GM12878 (cell line): ENCODE measurements at regions not wholly inside any gene's neighbourhood (a gene's known extent, or its start where the extent isn't known, plus 50 kb on each side); places are given as distances from the start of the nearest gene placed in this dataset.

Experiments used
- ATAC-seq: fragments of 200-7000 bp; cut with Tn5 transposase; 3 replicates; pipeline ENCODE4 v1.9.1; 2020; ENCODE audit warnings: mild to moderate bottlenecking, moderate library complexity
- BruUV-seq: library from RNA; stranded (reverse); fragments of 400-500 nt; replicated peaks from 2 replicates; lab custom pipeline; 2021; lab: Mats Ljungman, UMichigan
- CTCF ChIA-PET: fragments of 300-600 bp; sonication (Branson Sonifier 250); formaldehyde crosslinking; extraction: SDS; loops from one replicate; lab custom pipeline; 2021; ENCODE audit warnings: inconsistent platforms; lab: Yijun Ruan, JAX
- POLR2A ChIA-PET: fragments of 350-600 bp; formaldehyde crosslinking; extraction: SDS; loops from one replicate; lab custom pipeline; 2021; ENCODE audit warnings: inconsistent platforms; lab: Charles Lee
- RAD21 ChIA-PET: fragments of 300-600 bp; sonication (Branson Sonifier 250); formaldehyde crosslinking; loops from one replicate; lab custom pipeline; 2023; ENCODE audit warnings: antibody characterized with exemption; ENCODE audit not compliant: unreplicated experiment; lab: Charles Lee
- SMC1A ChIA-PET: fragments of 300-600 bp; sonication (Branson Sonifier 250); formaldehyde crosslinking; loops from one replicate; lab custom pipeline; 2023; ENCODE audit not compliant: unreplicated experiment, uncharacterized antibody; lab: Charles Lee
- DNase-seq: peaks from one replicate; pipeline ENCODE4 v3.0.0-alpha.2; 2011; ENCODE audit warnings: low read depth, low spot score
- FAIRE-seq: peaks from 3 replicates; lab custom pipeline; 2011; peaks lifted over from hg19 to GRCh38; lab: Jason Lieb, UNC
- H2AFZ ChIP-seq: 2 replicates; pipeline ENCODE4 v1.6.0; 2011; ENCODE audit warnings: low read depth, low read length, control low read depth; ENCODE audit not compliant: control insufficient read depth
- H3K27ac ChIP-seq: 2 replicates; pipeline ENCODE4 v1.5.1; 2011; ENCODE audit warnings: control low read depth; ENCODE audit not compliant: control insufficient read depth, insufficient read depth
- H3K27me3 ChIP-seq, 2 experiments: replicated peaks in 1 of 2; 2 replicates each; pipeline versions ENCODE4 v1.6.0 to v1.6.1; 2011; ENCODE audit warnings: low read length in 1 of 2; ENCODE audit not compliant: control insufficient read depth in 2 of 2, insufficient read depth in 2 of 2
- H3K36me3 ChIP-seq, 2 experiments: 2 replicates each; pipeline ENCODE4 v1.5.1; 2011; ENCODE audit warnings: low read length in 1 of 2; ENCODE audit not compliant: control insufficient read depth in 2 of 2, insufficient read depth in 2 of 2
- H3K4me1 ChIP-seq: 2 replicates; pipeline ENCODE4 v1.6.1; 2011; ENCODE audit warnings: mild to moderate bottlenecking, low read length, moderate library complexity, mixed read lengths; ENCODE audit not compliant: control insufficient read depth, insufficient read depth
- H3K4me2 ChIP-seq: 2 replicates; pipeline ENCODE4 v1.6.0; 2011; ENCODE audit warnings: control low read depth; ENCODE audit not compliant: control insufficient read depth, insufficient read depth
- H3K4me3 ChIP-seq: fragments of 200-600 bp; sonication (generic); 2 replicates; pipeline ENCODE4 v1.5.1; 2016
- H3K79me2 ChIP-seq: 2 replicates; pipeline ENCODE4 v1.6.0; 2011; ENCODE audit warnings: low read length; ENCODE audit not compliant: control insufficient read depth, insufficient read depth
- H3K9ac ChIP-seq: 2 replicates; pipeline ENCODE4 v1.8.0; 2011; ENCODE audit warnings: low read length, control low read depth, mixed read lengths; ENCODE audit not compliant: control insufficient read depth, insufficient read depth
- H3K9me3 ChIP-seq: replicated peaks from 3 replicates; pipeline ENCODE4 v1.5.1; 2011; ENCODE audit warnings: mild to moderate bottlenecking, low read length; ENCODE audit not compliant: control insufficient read depth, insufficient read depth
- H4K20me1 ChIP-seq: 2 replicates; pipeline ENCODE4 v1.6.0; 2011; ENCODE audit not compliant: control insufficient read depth, insufficient read depth
- BRCA1 ChIP-seq: IDR thresholded peaks from 2 replicates; pipeline ENCODE4 v1.6.1; 2011; ENCODE audit warnings: low read depth, low read length, improper control_type of control experiment
- MYB ChIP-seq: fragments of 150-350 bp; IDR thresholded peaks from 2 replicates; pipeline ENCODE4 v1.6.1; 2014; ENCODE audit warnings: mild to moderate bottlenecking, low read depth, low read length, borderline replicate concordance
- NFIC ChIP-seq: IDR thresholded peaks from 2 replicates; pipeline ENCODE4 v1.6.1; 2012; ENCODE audit warnings: low read depth, mild to moderate bottlenecking, inconsistent platforms, low read length, moderate library complexity
- SIX5 ChIP-seq: IDR thresholded peaks from 2 replicates; pipeline ENCODE4 v1.6.1; 2011; ENCODE audit warnings: mild to moderate bottlenecking, low read depth, low read length, moderate library complexity; ENCODE audit not compliant: severe bottlenecking
- STAT3 ChIP-seq: IDR thresholded peaks from 2 replicates; pipeline ENCODE4 v1.6.1; 2011; ENCODE audit warnings: low read depth, low read length, improper control_type of control experiment
- ZNF384 ChIP-seq: IDR thresholded peaks from 2 replicates; pipeline ENCODE4 v1.6.1; 2012; ENCODE audit warnings: low read depth, mild to moderate bottlenecking, low read length, improper control_type of control experiment, borderline replicate concordance
- in situ Hi-C: fragments of 300-500 bp; cut with MboI; formaldehyde crosslinking; loops from 9 replicates; pipeline ENCODE4 v1.14.3; 2018; ENCODE audit warnings: mixed read lengths
- intact Hi-C: fragments of 100-400 bp; cut with micrococcal nuclease; formaldehyde crosslinking; loops from one replicate; pipeline ENCODE4 v1.14.2; 2022; ENCODE audit not compliant: unreplicated experiment
- TF ChIP-seq, protein P1 (sequence below): fragments of 150-350 bp; IDR thresholded peaks from 2 replicates; pipeline ENCODE4 v1.6.1; 2014; ENCODE audit warnings: mild to moderate bottlenecking, low read depth, low read length
- TF ChIP-seq, protein P2 (sequence below): fragments of 450-650 bp; IDR thresholded peaks from 2 replicates; pipeline ENCODE4 v1.6.1; 2017; ENCODE audit warnings: low read depth, mild to moderate bottlenecking, moderate library complexity
- TF ChIP-seq, protein P3 (sequence below): IDR thresholded peaks from 2 replicates; pipeline ENCODE4 v1.6.1; 2012; ENCODE audit warnings: low read depth, low read length, improper control_type of control experiment
- TF ChIP-seq, protein P4 (sequence below): fragments of 450-650 bp; IDR thresholded peaks from 2 replicates; pipeline ENCODE4 v1.6.1; 2016; ENCODE audit warnings: mild to moderate bottlenecking
- TF ChIP-seq, protein P5 (sequence below): fragments of 450-650 bp; IDR thresholded peaks from 2 replicates; pipeline ENCODE4 v1.6.1; 2014; ENCODE audit warnings: mild to moderate bottlenecking
- TF ChIP-seq, protein P6 (sequence below): IDR thresholded peaks from 2 replicates; pipeline ENCODE4 v1.6.1; 2012; ENCODE audit warnings: low read depth, low read length, improper control_type of control experiment
- TF ChIP-seq, protein P7 (sequence below): fragments of 450-650 bp; IDR thresholded peaks from 2 replicates; pipeline ENCODE4 v1.6.1; 2016; ENCODE audit warnings: mild to moderate bottlenecking

DNA sequence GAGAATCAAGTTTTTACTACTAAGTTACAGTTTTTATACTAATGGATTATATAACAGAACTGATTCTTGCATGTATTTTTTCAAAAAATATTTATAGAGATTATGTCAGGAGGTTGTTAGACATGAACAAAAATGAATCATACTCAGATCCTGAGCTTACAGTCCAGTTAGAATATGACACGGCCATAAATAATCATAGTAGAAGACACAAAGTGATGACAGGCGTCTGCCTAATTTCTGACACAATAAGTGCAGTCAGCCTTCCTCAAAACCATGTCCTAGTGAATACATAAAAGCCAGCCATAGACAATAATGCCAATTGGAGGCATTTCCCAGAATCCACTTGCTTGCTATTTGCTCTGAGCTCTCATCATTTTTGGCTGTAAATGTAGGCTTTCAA lies 81.7 kb upstream of the POU1F1 start (continued):
- TF ChIP-seq, protein P1, sequence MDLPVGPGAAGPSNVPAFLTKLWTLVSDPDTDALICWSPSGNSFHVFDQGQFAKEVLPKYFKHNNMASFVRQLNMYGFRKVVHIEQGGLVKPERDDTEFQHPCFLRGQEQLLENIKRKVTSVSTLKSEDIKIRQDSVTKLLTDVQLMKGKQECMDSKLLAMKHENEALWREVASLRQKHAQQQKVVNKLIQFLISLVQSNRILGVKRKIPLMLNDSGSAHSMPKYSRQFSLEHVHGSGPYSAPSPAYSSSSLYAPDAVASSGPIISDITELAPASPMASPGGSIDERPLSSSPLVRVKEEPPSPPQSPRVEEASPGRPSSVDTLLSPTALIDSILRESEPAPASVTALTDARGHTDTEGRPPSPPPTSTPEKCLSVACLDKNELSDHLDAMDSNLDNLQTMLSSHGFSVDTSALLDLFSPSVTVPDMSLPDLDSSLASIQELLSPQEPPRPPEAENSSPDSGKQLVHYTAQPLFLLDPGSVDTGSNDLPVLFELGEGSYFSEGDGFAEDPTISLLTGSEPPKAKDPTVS, result no peak
- TF ChIP-seq ZNF384 (no peak), SIX5 (no peak)
- TF ChIP-seq, protein P2, sequence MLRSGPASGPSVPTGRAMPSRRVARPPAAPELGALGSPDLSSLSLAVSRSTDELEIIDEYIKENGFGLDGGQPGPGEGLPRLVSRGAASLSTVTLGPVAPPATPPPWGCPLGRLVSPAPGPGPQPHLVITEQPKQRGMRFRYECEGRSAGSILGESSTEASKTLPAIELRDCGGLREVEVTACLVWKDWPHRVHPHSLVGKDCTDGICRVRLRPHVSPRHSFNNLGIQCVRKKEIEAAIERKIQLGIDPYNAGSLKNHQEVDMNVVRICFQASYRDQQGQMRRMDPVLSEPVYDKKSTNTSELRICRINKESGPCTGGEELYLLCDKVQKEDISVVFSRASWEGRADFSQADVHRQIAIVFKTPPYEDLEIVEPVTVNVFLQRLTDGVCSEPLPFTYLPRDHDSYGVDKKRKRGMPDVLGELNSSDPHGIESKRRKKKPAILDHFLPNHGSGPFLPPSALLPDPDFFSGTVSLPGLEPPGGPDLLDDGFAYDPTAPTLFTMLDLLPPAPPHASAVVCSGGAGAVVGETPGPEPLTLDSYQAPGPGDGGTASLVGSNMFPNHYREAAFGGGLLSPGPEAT, result no peak
- TF ChIP-seq, protein P3, sequence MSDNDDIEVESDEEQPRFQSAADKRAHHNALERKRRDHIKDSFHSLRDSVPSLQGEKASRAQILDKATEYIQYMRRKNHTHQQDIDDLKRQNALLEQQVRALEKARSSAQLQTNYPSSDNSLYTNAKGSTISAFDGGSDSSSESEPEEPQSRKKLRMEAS, result no peak

DNA sequence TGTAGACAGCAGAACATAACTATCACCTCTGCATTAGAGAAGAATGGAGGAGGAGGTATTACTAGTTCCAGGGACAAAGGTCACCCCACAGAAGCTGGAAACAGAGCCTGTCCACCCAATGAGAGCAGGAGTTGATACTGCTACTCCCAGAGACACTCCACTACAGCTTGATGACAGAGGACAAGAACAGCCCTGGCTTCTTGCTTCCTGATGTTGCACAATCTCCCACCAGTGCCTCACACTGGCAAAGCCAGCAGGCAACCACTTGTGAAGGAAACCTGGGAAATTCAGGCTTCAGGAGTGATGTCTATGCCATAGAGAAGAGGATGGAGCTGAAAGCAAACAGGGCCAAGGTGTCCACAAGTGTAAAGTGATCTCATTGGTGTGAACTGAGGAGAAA lies 78.0 kb upstream of the POU1F1 start:
- no peak for DNase-seq
- Histone ChIP-seq H4K20me1 (no peaks in the 10 kb centered on the region), H3K9me3 (no peaks in the 10 kb centered on the region), H3K4me3 (no peak overlapping the region), H3K36me3 (no peaks in the 10 kb centered on the region), H3K4me2 (no peak overlapping the region), H2AFZ (no peak overlapping the region), H3K4me1 (no peaks in the 10 kb centered on the region), H3K79me2 (no peaks in the 10 kb centered on the region), H3K27me3 (no peaks in the 10 kb centered on the region), H3K27ac (no peak overlapping the region), H3K9ac (no peak overlapping the region)
- POLR2A ChIA-PET, result no interaction called here
- intact Hi-C loops, result loop anchor here (5.0 kb wide), 2 partner anchors 418 to 828 kb away; no protein-coding TSS in a partner anchor
- no TSS peak for BruUV-seq
- RAD21 ChIA-PET, result no interaction called here
- SMC1A ChIA-PET, result interaction anchor here (0.8 to 1.2 kb wide), 2 partner anchors 17 to 647 kb away, joined by 3 read pairs; no protein-coding TSS in a partner anchor
- FAIRE-seq, result no peak
- CTCF ChIA-PET, result interaction anchor here (0.6 to 1.1 kb wide), 2 partner anchors 651 to 741 kb away, joined by 3 read pairs; no protein-coding TSS in a partner anchor
- ATAC-seq, result no peak
- in situ Hi-C loops, result loop anchor here (5.0 kb wide), 1 partner anchor 653 kb away; no protein-coding TSS in a partner anchor
- no peak for TF ChIP-seq BRCA1
- no peak for TF ChIP-seq MYB
- TF ChIP-seq STAT3, result no peak
- TF ChIP-seq, protein P4, sequence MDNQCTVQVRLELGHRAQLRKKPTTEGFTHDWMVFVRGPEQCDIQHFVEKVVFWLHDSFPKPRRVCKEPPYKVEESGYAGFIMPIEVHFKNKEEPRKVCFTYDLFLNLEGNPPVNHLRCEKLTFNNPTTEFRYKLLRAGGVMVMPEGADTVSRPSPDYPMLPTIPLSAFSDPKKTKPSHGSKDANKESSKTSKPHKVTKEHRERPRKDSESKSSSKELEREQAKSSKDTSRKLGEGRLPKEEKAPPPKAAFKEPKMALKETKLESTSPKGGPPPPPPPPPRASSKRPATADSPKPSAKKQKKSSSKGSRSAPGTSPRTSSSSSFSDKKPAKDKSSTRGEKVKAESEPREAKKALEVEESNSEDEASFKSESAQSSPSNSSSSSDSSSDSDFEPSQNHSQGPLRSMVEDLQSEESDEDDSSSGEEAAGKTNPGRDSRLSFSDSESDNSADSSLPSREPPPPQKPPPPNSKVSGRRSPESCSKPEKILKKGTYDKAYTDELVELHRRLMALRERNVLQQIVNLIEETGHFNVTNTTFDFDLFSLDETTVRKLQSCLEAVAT, result no peak
- TF ChIP-seq, protein P5, sequence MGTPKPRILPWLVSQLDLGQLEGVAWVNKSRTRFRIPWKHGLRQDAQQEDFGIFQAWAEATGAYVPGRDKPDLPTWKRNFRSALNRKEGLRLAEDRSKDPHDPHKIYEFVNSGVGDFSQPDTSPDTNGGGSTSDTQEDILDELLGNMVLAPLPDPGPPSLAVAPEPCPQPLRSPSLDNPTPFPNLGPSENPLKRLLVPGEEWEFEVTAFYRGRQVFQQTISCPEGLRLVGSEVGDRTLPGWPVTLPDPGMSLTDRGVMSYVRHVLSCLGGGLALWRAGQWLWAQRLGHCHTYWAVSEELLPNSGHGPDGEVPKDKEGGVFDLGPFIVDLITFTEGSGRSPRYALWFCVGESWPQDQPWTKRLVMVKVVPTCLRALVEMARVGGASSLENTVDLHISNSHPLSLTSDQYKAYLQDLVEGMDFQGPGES, result no peak
- no peak for TF ChIP-seq NFIC
- TF ChIP-seq, protein P6, sequence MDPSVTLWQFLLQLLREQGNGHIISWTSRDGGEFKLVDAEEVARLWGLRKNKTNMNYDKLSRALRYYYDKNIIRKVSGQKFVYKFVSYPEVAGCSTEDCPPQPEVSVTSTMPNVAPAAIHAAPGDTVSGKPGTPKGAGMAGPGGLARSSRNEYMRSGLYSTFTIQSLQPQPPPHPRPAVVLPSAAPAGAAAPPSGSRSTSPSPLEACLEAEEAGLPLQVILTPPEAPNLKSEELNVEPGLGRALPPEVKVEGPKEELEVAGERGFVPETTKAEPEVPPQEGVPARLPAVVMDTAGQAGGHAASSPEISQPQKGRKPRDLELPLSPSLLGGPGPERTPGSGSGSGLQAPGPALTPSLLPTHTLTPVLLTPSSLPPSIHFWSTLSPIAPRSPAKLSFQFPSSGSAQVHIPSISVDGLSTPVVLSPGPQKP, result no peak
- TF ChIP-seq, protein P7, sequence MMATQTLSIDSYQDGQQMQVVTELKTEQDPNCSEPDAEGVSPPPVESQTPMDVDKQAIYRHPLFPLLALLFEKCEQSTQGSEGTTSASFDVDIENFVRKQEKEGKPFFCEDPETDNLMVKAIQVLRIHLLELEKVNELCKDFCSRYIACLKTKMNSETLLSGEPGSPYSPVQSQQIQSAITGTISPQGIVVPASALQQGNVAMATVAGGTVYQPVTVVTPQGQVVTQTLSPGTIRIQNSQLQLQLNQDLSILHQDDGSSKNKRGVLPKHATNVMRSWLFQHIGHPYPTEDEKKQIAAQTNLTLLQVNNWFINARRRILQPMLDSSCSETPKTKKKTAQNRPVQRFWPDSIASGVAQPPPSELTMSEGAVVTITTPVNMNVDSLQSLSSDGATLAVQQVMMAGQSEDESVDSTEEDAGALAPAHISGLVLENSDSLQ, result no peak
